Right lobe of liver (tissue), 4 donors: ENCODE measurements at regions not wholly inside any gene's neighbourhood (a gene's known extent, or its start where the extent isn't known, plus 50 kb on each side); places are given as distances from the start of the nearest gene placed in this dataset.

ENCODE experiments used
- CTCF ChIP-seq, 4 donors: fragments of 200-600 bp in 3 of 4; fragments of 450-650 bp in 1 of 4; IDR thresholded peaks; one replicate each; pipeline versions ENCODE4 v1.5.1 to v1.8.0; 2016 to 2022; ENCODE audit warnings: antibody characterized with exemption in 4 of 4, mild to moderate bottlenecking in 2 of 4
- POLR2A ChIP-seq: fragments of 450-650 bp; IDR thresholded peaks from one replicate; pipeline ENCODE4 v1.6.1; 2017; ENCODE audit warnings: antibody characterized with exemption, mild to moderate bottlenecking
- donor health status: DM: no; HTN: no; CAD: no.
- donor health status: DM: no; HTN: no; CAD: no.
- donor health status: DM: no; HTN: yes; CAD: no.

GRCh38 chr18:44041553-44041952, 639.1 kb upstream of the SETBP1 start:
- no peak for TF ChIP-seq CTCF (IDR thresholded peaks at IDR 0.05)
- no peak for TF ChIP-seq POLR2A
